GM19238 (cell line): ENCODE measurements at regions not wholly inside any gene's neighbourhood (a gene's known extent, or its start where the extent isn't known, plus 50 kb on each side); places are given as distances from the start of the nearest gene placed in this dataset.

ENCODE experiments used
- DNase-seq: peaks from one replicate; pipeline ENCODE4 v3.0.0; 2011; ENCODE audit warnings: low spot score; ENCODE audit not compliant: insufficient read length

DNA sequence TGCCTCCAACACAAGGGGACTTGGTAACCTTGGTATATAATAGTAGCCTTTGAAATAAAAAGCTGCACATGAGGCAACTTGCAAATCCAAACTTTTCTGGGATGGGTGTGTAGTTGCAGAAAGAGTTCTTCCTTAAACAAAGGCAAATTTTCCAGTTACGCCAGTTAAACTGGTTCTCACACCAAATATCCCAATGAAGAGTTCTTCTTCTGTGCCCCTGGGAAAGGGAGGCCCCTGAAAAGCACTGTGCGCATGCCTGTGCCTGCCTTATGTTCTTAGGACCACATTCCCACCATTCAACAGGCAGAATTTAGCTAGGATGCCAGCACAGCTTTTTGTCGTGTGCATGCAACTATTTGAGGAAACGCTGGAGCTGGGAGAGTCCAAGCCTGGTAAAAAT, 164.8 kb upstream of the SLC25A13 start:
- DNase-seq: no peak

DNA sequence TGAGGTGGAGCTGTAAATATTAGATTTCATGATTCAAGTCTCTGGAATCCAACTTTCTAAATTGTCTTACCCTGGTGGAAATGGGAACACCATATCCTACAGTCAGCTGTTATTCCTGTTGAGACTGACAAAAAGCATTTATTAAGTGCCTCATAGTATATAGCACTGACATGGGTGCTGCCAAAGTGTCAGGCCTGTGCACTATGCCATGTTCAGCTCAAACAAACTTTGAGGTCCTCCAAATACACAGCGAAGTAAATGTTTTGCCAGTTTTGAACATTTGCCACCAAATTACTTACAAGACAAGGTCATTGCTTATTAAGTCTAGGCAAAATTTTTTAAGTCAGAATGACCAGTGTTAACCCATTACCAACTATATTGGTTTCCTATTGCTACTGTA, 162.9 kb upstream of the SLC25A13 start:
- no peak for DNase-seq

DNA sequence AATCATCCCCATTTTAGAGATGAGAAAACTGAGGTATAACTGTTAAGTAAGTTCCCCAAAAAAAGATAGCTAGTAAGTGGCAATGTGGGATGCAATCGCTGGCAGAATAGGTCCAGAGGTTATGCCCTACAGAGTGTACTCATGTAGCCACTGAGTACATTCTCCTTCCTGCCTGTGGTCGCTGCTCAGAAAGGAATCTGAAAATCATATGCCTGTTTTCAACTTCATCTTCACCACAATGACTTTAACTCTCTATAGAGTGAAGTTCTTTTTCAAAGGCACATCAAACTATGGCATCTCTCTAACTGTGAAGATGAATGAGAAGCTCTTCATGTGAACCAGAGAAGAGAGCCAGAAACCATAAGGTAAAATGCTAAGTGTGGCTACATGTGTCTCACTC, 162.2 kb upstream of the SLC25A13 start:
- no peak for DNase-seq

DNA sequence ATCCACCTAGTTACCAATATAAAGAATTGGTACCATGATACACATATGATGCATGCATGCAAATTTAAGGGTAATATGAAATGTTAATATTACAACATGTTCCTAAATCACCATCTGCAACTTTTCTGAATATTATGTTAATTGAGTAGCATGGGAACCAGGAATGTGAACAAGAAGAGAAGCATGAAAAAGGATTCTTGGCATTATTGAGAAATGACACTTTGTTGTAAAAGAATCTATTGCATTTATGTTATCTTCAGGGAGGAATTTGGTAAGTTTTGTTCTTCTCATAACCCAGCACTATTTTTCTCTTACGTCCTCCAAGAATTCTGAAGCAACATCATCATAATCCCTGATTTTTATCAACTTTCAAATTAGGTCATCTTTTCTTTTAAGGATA, 159.9 kb upstream of the SLC25A13 start:
- no peak for DNase-seq

DNA sequence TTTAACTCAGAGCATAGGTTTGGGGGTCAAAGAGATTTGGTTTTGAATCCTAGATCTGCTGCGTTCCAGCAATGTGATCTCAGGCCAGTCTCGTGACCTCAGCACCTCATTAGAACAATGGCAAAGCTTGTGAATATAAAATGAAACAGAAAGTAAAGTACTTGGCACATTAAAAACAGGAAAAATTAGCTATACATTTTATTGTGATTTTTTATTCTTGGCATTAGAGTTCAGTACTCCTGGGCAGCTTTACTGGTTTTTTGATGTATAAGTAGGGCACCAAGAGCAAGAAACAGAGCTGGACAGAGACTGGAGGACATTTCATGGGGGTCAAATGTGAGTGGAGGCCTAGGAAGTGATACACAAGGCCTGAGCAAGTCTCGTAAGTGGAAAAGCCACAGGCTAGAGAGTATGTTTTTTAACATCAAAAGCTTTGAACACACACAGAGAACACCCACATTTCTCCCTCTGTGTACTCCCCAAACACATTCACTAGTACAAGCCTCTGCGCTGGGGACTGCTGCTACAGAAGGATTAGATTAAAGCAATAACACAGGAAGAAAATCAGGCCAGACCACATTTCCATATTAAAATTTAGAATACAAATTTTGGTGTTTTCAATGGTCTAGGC, 157.2 kb upstream of the SLC25A13 start:
- no peak for DNase-seq

DNA sequence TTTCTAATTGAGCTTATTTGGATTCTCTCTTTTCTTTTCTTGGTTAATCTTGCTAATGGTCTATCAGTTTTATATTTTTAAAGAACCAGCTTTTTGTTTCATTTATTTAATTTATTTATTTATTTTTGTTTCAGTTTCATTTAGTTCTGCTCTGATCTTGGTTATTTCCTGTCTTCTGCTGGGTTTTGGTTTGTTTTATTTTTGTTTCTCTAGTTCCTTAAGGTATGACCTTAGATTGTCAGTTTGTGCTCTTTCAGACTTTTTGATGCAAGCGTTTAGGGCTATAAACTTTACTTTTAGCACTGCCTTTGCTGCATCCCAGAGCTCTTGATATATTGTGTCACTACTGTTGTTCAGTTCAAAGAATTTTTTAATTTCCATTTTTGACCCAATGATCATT, 149.7 kb upstream of the SLC25A13 start:
- no peak for DNase-seq

DNA sequence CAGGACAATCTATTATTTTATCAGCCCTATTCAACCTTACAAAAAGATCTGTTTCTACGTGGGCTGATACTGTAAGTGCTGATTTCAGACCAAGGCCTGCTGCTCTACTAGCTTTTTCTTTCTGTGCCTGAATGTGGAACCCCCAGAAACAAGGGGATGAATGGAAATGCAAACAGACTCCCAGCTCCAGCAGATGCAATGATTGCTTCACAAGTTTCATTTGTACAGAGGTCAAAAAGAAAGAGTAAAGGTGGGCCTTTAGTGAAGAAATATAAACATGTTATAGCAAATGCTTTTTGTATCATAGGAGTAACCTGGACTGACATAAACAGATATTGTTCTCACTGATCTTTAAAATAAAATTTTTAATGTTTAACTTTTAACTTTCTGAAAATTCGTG, 130.2 kb upstream of the SLC25A13 start:
- DNase-seq: no peak

DNA sequence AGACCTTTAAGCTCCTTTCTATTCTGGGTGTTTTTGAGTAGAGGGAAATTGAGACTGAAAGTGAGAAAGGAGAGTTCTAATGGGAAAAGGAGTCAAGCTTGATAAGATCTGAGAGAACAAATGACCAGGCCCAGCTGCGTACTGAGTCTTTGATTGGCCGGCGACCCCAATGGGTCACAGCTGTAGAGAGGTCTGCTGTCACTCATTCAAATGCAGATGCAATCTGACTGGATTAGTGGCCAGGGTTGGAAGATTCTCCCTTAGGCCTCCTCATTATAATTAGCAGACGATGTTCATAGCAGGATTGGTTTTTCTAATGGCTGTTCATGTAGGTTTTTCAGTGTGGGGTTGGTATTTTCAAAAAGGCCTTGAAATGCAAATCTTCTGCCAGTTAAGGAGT, 127.2 kb upstream of the SLC25A13 start:
- DNase-seq: no peak

DNA sequence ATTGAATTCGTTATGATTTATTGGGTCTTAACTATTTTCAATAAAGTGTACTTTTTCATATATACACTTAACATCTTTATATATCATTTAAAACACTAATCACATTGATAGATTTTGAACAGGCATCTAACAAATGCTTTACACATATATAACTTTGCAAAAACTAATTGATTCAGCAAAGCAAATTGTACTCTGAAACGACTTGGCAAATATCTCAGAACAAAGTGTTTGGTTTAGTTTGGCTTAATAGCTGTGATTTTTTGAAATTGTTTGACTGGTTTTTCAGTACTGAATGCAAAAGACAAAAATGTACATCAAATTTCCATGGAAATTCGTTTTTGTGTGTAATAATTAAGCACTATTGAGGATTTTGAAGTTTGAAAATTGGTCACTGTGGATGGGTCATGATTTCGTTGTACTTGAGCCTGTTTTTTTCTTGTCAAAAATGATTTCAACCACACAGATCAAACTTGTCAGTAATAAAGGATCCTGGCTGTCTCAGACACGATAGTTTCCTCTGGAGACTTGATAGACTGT, 125.3 kb upstream of the SLC25A13 start:
- no peak for DNase-seq

DNA sequence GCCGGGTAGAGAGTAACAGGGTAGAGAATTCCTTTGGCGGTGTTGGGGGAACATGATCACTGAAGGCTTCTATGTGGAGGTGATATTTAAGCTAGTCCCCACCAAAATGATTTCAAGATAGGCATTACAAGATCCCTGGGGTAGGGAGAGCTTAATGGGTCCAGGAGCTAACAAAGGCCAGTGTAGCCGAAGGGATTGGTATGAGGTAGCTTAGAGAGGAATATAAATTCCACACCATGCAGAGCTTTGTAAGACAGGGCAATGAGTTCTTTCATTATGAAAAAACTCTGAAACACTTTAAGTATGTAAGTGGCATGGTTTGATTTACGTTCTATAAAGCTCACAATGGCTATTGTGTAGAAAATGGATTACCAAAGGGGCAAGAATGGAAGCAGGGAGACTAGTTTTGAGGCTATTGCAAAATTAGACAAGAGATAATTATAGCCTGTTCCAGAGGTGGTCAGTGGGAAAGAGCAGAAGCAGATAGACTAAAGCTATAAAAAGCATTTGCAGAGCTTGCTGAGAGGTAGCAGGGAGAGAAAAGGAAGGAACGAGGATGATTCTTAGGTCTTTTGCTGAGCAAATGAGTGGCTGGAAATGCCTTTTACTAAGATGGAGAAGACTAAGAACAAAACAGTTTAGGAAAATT, 119.7 kb upstream of the SLC25A13 start:
- DNase-seq: no peak

DNA sequence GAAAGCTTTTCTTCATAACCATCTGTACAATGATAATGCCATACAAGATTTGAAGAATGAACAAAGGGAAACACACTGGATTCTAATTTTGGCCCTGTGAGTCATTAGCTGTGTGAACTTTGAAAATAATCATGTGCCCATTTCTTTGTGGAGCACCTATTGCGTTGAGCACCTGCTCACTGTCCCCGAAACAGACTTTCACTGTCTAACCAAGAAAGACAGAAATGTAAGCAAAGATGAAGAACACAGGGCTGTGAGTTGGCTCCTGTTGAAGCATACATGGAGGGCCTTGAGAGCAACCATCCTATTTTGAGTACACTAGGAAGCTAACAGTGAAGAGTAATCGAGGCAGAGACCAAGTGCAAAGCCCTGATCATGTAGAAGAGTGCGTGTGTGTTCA, 118.4 kb upstream of the SLC25A13 start:
- DNase-seq: no peak

DNA sequence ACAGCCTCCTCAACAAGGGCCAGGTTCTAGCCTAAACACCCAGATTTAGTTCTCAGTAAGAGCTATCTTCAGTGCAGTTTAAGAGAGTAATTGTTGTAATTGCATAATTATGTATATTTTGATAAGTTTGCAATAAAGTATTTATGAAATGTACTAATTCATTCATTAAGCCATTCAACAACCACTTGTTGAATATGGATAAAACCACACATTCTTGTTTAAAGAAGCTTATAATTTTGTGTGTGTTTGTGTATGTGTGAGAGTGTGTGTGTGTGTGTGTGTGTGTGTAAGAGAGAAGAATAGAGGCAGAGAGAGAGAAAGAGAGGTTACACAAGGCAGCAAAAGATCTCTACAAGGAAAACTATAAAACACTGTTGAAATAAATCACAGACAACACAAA, 115.0 kb upstream of the SLC25A13 start:
- DNase-seq: no peak

DNA sequence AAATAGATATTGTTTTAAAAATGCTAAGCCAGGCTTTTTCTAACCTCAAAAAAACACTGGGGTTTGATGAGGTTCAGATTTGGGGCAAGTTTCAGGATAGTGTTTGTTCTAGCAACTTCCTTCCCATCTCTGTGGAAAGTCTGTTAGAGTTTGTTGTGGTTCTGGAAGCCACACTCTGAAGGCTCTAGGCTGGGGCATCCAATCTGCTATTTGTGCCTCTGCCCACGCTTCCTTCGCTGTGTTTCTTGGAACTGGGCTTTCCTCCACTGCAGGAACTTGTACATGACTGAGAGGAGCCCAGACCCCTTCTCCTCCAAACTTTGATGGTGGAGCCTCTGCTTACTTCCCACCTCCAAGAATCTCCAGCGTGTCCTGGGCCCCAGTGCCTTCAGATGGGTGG, 108.5 kb upstream of the SLC25A13 start:
- no peak for DNase-seq

DNA sequence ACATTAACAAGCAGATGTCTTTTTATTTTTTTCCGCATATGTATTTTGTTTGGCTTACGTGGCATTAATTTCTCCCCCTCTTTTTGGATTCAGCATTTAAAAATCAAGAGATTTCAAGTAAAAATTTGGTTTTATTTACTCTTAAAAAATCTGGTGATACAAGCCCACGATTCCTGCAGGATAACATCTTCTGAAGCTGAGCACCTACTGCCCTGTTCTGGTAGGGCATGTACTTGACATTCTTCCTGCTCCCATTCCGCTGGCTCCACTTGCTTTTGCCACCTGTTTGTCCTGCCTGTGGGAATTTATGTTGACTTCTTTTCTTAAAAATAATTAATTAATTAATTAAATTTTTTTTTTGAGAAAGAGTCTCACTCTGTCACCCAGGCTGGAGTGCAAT, 105.2 kb upstream of the SLC25A13 start:
- no peak for DNase-seq

DNA sequence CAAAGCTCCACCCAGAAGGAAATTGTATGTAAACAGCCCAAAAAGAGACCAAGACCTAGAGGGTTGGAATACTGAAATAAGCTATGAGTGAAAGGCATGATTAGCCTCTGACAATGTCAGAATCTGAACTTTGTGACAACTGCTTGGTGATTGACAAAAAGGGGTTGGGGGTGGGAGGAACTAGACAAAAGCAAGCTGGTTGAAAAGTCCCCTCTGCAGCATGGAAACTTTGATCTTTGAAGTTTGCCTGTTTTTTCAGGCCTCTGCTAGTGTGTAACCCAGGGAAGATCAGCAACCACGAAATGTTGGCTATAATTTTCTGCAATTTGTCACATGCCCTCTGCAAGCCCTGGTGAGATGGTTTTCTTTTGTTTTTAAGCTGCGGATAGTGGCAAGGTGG, 104.8 kb upstream of the SLC25A13 start:
- DNase-seq: no peak

DNA sequence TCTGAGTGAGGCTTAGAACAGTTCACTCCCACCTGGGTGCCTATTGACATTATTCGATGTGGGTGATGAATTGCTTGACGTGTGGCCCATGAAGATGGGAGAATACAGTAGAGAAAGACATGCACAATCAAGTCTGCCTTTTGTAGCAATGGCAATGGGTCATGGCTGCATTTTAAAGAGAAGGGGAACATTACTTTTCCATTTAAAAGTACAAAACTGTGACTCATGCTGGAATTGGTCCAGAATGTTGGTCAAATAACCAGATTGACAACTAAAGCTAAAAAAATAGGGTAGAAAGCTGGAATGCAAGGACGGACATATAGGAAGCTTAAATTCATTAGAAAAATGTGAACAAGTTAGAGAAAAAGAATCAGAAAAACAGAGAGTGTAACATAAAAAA, 104.1 kb upstream of the SLC25A13 start:
- no peak for DNase-seq

DNA sequence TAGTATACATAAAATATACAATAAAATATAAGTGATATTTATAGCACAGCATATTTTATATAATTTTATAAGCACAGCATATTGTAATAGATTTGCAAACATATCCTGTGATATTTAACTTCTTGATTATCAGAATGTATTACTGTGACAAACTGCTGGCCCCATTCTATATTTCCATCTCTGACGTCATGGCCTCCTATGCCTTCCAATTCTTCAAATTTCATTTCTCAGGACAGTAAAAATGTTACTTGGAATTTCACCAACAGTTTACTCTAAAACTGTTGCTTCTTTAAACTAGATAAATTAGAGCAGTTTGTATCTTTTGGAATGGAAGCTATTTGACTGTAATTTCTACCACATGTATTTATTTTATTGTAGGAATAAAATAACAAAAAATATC, 102.5 kb upstream of the SLC25A13 start:
- no peak for DNase-seq

DNA sequence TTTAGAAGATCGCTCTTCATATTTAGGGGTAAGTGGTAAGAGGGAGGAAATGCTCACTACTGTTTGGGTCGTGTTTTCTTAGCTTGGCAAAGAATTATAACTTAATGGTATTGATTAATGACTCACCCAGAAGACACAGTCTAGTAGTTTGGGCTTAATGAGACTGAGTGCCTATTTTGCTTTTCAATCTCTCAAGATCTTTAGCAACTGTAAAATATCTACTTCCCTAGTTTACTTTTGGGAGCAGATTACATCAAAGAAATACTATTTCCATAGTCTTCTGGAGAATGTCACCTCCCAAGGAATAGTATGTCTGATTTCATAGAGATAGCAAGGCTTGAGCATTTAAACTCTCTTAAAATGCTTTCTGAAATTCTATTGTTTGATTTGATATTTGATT, 100.5 kb upstream of the SLC25A13 start:
- DNase-seq: no peak

DNA sequence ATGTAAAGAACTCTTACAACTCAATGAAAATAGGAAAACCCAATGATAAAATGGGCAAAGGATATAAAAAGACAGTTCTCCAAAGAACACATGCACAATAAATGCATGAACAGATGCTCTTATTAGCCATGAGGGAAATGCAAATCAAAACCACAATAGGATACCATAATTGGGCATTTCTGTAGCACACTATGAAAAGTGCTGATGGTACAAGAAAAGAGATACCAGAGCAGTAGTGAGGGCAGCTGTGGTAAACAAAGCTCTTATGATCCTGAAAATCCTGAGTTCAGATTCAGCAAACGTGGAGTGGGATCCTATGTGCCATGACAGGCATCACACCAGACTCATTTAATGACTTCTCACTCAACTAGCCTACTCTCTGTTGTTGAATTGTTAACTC, 96.7 kb upstream of the SLC25A13 start:
- no peak for DNase-seq

DNA sequence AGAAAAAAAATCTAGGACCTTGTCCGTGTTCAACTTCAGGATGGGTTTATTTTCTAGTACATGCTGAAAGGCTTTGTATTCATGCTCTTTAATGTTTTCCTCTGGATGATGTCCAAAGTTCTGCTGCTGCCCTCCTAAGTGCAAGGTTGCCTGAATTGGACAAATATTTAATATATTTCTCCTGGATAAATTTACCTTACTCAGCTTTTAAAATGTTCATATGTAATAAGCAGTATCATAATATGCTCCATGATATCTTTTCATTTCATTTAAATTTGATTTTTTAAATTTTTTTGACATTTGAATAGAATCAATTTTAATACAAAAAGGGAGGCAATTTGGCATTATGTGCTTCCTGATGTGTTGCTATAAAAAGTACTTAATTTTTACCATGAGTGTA, 95.9 kb upstream of the SLC25A13 start:
- DNase-seq: no peak

DNA sequence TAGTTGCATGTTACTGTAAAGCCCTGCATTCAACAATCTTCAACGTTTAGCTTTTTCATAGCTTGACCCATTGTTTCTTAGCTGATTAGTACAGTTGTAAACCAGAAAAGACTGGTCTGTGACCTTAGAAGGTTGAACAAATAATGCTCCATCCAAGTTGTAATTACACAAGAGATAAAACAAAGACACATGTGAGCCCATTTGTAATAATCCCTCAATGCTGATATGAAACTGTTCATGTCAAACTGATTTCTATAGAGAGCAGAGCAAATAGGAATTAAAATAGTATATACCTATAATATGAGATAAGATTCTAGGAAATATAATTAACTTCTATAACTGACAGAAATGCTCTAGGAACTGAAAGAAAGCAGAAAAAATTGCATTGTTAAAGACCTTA, 94.7 kb upstream of the SLC25A13 start:
- no peak for DNase-seq

DNA sequence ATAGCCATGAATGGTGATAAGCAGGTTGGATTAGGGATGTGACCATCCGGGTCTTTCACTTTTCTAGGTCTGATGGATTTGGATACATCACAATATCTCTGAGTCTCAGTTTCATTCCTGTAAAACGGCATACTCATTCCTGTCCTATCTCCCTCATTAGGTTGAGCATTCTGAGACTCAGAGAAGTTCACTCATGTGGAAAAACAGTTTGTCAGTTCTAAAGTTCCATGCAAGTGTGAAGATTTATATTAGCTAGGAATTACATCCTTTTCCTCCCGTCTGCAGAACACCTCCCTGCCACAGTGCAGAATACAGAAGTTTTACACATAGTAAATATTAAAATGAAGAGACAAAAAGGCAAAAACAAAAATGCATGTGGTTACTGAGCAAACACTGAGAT, 94.2 kb upstream of the SLC25A13 start:
- DNase-seq: no peak

DNA sequence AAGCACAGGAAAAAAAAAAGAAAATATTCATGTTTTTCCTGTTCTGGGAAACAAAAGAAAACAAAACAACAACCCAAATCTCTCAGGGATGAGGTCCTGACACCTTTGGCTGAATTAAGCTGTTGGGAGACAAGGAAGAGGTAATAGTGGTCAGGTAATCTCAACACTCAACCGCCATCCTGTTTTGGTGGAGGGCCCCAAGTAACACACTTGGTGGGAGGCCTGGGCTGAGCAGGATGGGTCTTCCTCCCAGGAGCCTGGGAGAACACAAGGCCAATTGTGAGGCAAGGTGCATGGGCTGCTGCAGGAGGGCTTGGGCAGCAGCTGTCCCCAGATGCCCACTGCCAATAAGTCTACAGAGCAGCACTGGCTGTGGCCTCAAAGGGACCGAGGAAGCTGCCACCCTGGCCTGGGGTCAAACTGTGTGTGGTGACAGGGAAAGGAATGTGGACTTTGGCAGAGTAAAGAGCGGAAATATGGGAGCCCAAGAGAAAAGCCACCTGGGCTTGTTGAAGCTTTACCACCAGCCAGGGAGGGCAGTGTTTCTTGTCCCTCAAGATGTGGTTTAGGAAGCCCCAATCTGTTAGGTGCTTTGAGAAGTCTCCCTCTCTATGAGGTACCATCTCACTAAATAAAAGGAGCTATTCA, 93.5 kb upstream of the SLC25A13 start:
- DNase-seq: no peak
